Common myeloid progenitor, CD34-positive (primary cell): ENCODE measurements at regions not wholly inside any gene's neighbourhood (a gene's known extent, or its start where the extent isn't known, plus 50 kb on each side); places are given as distances from the start of the nearest gene placed in this dataset.

ENCODE experiments used
- CTCF ChIA-PET: fragments of 350-600 bp; sonication (Branson Sonifier 250); formaldehyde crosslinking; loops from one replicate; lab custom pipeline; 2021; ENCODE audit warnings: antibody characterized with exemption; lab: Charles Lee
- POLR2A ChIA-PET: fragments of 350-600 bp; sonication (Branson Sonifier 250); formaldehyde crosslinking; loops from one replicate; lab custom pipeline; 2021; ENCODE audit warnings: antibody characterized with exemption; lab: Charles Lee
- DNase-seq, 3 donors: peaks; one replicate each; pipeline versions ENCODE4 v3.0.0 to v3.0.0-alpha.2; 2013
- H3K27ac ChIP-seq, 2 experiments: 1 replicate in 1 of 2; 2 replicates in 1 of 2; pipeline ENCODE4 v1.7.0; 2013; ENCODE audit warnings: inconsistent platforms in 2 of 2, low read length in 2 of 2, mild to moderate bottlenecking in 2 of 2, low read depth in 1 of 2, moderate library complexity in 1 of 2; ENCODE audit not compliant: severe bottlenecking in 2 of 2, insufficient read depth in 1 of 2, poor library complexity in 1 of 2
- H3K27me3 ChIP-seq, 5 experiments: replicated peaks in 2 of 5; 1 replicate in 3 of 5; 2 replicates in 2 of 5; pipeline versions ENCODE4 v1.6.1 to v1.7.0; 2013; ENCODE audit warnings: low read length in 4 of 5, mild to moderate bottlenecking in 2 of 5, moderate library complexity in 2 of 5, inconsistent platforms in 1 of 5; ENCODE audit not compliant: insufficient read depth in 5 of 5, control insufficient read depth in 4 of 5
- H3K36me3 ChIP-seq, 4 experiments: 1 replicate in 2 of 4; 2 replicates in 2 of 4; pipeline versions ENCODE4 v1.6.1 to v1.7.0; 2013; ENCODE audit warnings: low read length in 3 of 4, control low read depth in 1 of 4, mild to moderate bottlenecking in 1 of 4; ENCODE audit not compliant: control insufficient read depth in 4 of 4, insufficient read depth in 4 of 4
- H3K4me1 ChIP-seq, 4 experiments: 1 replicate in 3 of 4; 2 replicates in 1 of 4; pipeline versions ENCODE4 v1.6.1 to v1.7.1; 2013; ENCODE audit warnings: low read length in 3 of 4, mild to moderate bottlenecking in 3 of 4, control low read depth in 1 of 4, inconsistent platforms in 1 of 4, moderate library complexity in 1 of 4; ENCODE audit not compliant: control insufficient read depth in 4 of 4, insufficient read depth in 4 of 4; ENCODE audit errors: control extremely low read depth in 1 of 4
- H3K4me3 ChIP-seq, 7 experiments: 1 replicate in 4 of 7; 2 replicates in 3 of 7; pipeline versions ENCODE4 v1.5.1 to v1.7.0; 2013; ENCODE audit warnings: mild to moderate bottlenecking in 7 of 7, low read length in 6 of 7, moderate library complexity in 6 of 7, inconsistent platforms in 2 of 7, low read depth in 2 of 7, control low read depth in 1 of 7; ENCODE audit not compliant: insufficient read depth in 4 of 7, control insufficient read depth in 1 of 7; ENCODE audit errors: extremely low read depth in 1 of 7
- H3K9me3 ChIP-seq, 5 experiments: 1 replicate in 4 of 5; 2 replicates in 1 of 5; pipeline versions ENCODE4 v1.6.1 to v1.7.1; 2013; ENCODE audit warnings: low read length in 4 of 5, mild to moderate bottlenecking in 2 of 5, inconsistent platforms in 1 of 5, low read depth in 1 of 5, moderate library complexity in 1 of 5; ENCODE audit not compliant: control insufficient read depth in 4 of 5, insufficient read depth in 2 of 5; ENCODE audit errors: control extremely low read depth in 1 of 5
- WGBS: methylation state at CpG from one replicate; pipeline ENCODE4 v1.1.5; 2013; ENCODE audit not compliant: insufficient coverage; 5-methylcytosine and 5-hydroxymethylcytosine counted together

GRCh38 chr10:69728335-69728870 lies 73.3 kb upstream of the COL13A1 start:
- CTCF ChIA-PET, result interaction anchor here (1.7 to 2.3 kb wide), 2 partner anchors 12 to 169 kb away, joined by 4 to 13 read pairs; no protein-coding TSS in a partner anchor

GRCh38 chr10:69729326-69730048 lies 72.2 kb upstream of the COL13A1 start:
- 97% methylated on average over 12 of the region's 12 CpGs for WGBS
- H3K4me1 ChIP-seq, result peaks cover 0 to 5% (median 0%) of the 10 kb centered on the region in 4 experiments
- no peak for DNase-seq
- no peaks in the 10 kb centered on the region for H3K9me3 ChIP-seq
- no peak overlapping the region for H3K4me3 ChIP-seq
- peaks cover 0 to 5% (median under 1%) of the 10 kb centered on the region in 5 experiments for H3K27me3 ChIP-seq
- H3K36me3 ChIP-seq, result no peaks in the 10 kb centered on the region
- POLR2A ChIA-PET, result no interaction called here
- CTCF ChIA-PET, result interaction anchor here (1.7 kb wide), 1 partner anchor 168 kb away, joined by 4 read pairs; no protein-coding TSS in a partner anchor
- H3K27ac ChIP-seq, result no peak overlapping the region

More at GRCh38 chr10:69728335-69728870, 73.3 kb upstream of the COL13A1 start:
- Histone ChIP-seq H3K9me3 (no peaks in the 10 kb centered on the region), H3K27ac (no peak overlapping the region), H3K27me3 (peaks cover 0 to 8% (median 3%) of the 10 kb centered on the region in 5 experiments), H3K4me1 (peaks cover 0 to 4% (median 0%) of the 10 kb centered on the region in 4 experiments), H3K4me3 (no peak overlapping the region), H3K36me3 (no peaks in the 10 kb centered on the region)
- POLR2A ChIA-PET, result no interaction called here
- 59% methylated on average over 2 of the region's 3 CpGs for WGBS
- no peak for DNase-seq

- whole genome bisulfite sequencing, result 93% methylated on average over 14 of the region's 16 CpGs
- no peaks in the 10 kb centered on the region for H3K27me3 ChIP-seq
- DNase-seq, result no peak
- H3K4me3 ChIP-seq, result no peak overlapping the region
- ChIA-PET POLR2A (no interaction called here), CTCF (no interaction called here)
- H3K9me3 ChIP-seq, result no peaks in the 10 kb centered on the region
- H3K36me3 ChIP-seq, result no peaks in the 10 kb centered on the region
- H3K27ac ChIP-seq, result no peak overlapping the region
- peaks cover 0 to 8% (median 0%) of the 10 kb centered on the region in 4 experiments for H3K4me1 ChIP-seq
These were observed 71.2 kb upstream of the COL13A1 start for GRCh38 chr10:69730251-69731156.

GRCh38 chr10:69731184-69731583 lies 70.5 kb upstream of the COL13A1 start:
- H3K4me1 ChIP-seq, result peaks cover 0 to 8% (median 0%) of the 10 kb centered on the region in 4 experiments
- H3K36me3 ChIP-seq, result no peaks in the 10 kb centered on the region
- POLR2A ChIA-PET, result no interaction called here
- no peaks in the 10 kb centered on the region for H3K9me3 ChIP-seq
- H3K4me3 ChIP-seq, result no peak overlapping the region
- CTCF ChIA-PET, result no interaction called here
- no peaks in the 10 kb centered on the region for H3K27me3 ChIP-seq
- 94% methylated on average over 3 of the region's 3 CpGs for WGBS
- no peak overlapping the region for H3K27ac ChIP-seq
- DNase-seq, result no peak

DNA sequence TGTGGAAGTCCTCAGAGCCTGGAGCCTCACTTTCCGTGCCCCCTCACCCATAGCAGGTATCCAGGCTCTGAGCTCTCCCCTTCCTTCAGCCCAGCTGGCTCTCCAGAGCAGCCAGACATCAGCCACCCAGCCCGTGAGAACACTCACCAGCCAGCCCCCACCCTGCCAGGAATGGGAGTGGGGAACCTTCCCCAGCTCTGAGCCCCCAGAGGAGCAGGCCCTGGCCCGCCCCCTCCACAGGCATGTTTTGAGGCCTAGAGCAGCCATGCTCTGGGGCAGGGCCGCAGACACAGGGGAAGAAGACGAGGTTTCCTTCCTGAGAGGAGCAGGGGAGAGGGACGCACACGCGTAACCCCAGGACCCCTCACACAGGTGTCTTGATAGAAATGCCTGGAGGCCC lies 70.0 kb upstream of the COL13A1 start:
- CTCF ChIA-PET, result no interaction called here
- H3K4me1 ChIP-seq, result peaks cover 0 to 8% (median 0%) of the 10 kb centered on the region in 4 experiments
- H3K36me3 ChIP-seq, result no peaks in the 10 kb centered on the region
- 98% methylated on average over 6 of the region's 8 CpGs for WGBS
- H3K27me3 ChIP-seq, result no peaks in the 10 kb centered on the region
- POLR2A ChIA-PET, result no interaction called here
- no peak overlapping the region for H3K27ac ChIP-seq
- no peaks in the 10 kb centered on the region for H3K9me3 ChIP-seq
- DNase-seq, result no peak
- H3K4me3 ChIP-seq, result no peak overlapping the region

DNA sequence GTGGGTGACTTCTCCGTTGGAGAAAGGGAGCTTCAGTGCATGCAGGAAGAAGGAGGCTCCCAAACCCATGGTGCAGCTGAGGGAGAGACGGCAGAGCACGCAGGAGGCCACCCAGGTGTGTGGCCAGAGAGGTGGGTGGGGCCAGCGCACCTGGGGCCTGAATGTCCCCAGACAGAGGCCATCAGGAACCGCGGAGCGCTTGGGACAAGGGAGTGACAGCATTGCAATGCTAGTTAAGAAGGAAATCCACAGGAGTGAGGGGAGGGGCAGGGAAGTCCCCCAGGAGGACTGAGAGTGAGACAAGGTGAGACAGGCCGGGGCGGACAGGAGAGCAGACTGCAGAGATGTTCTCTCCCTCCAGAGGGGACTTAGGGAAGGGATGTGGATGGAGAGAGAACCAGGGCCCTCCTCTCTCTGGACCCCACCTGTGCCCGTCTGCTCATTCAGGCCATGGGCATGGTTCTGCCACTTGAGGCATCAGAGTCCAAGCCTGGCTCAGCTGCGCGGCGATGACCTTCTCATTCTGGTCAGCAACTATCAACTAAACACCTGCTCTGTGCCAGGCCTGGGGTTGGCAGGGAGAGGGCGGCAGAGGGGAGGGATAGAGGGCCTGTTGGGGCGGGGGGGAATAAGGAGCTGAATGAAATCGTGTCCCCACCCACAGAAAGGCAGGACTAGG lies 69.4 kb upstream of the COL13A1 start:
- WGBS, result 97% methylated on average over 14 of the region's 16 CpGs
- H3K27me3 ChIP-seq, result no peaks in the 10 kb centered on the region
- H3K36me3 ChIP-seq, result no peaks in the 10 kb centered on the region
- H3K4me3 ChIP-seq, result no peak overlapping the region
- peaks cover 0 to 8% (median 0%) of the 10 kb centered on the region in 4 experiments for H3K4me1 ChIP-seq
- POLR2A ChIA-PET, result no interaction called here
- no peak for DNase-seq
- H3K27ac ChIP-seq, result no peak overlapping the region
- CTCF ChIA-PET, result no interaction called here
- H3K9me3 ChIP-seq, result no peaks in the 10 kb centered on the region
